ENCODE measurements at regions not wholly inside any gene's neighbourhood (a gene's known extent, or its start where the extent isn't known, plus 50 kb on each side); places are given as distances from the start of the nearest gene placed in this dataset.
"Not testable (repeated sequence)": the region's sequence is repeated elsewhere in the genome, so short reads cannot be mapped to it uniquely, and the experiment has no call there.

- no peak for DNase-seq (ENCODE audit: low spot score)
These were observed 1323.9 kb upstream of the SPRY2 start for GRCh38 chr13:81664872-81665271.

GRCh38 chr13:81659984-81660383 lies 1319.1 kb upstream of the SPRY2 start:
- DNase-seq (ENCODE audit: low spot score): no peak

- no peak for DNase-seq (ENCODE audit: low spot score)
These were observed 1317.9 kb upstream of the SPRY2 start for GRCh38 chr13:81658598-81659370.

GRCh38 chr13:81639984-81640582 lies 1299.2 kb upstream of the SPRY2 start:
- DNase-seq (ENCODE audit: low spot score): no peak

GRCh38 chr13:81637457-81637856 lies 1296.5 kb upstream of the SPRY2 start:
- no peak for DNase-seq (ENCODE audit: low spot score)

- DNase-seq (ENCODE audit: low spot score): no peak
These were observed 1295.2 kb upstream of the SPRY2 start for GRCh38 chr13:81636120-81636519.

- DNase-seq (ENCODE audit: low spot score): no peak
These were observed 1274.1 kb upstream of the SPRY2 start for GRCh38 chr13:81615031-81615430.

- no peak for DNase-seq (ENCODE audit: low spot score)
These were observed 1269.7 kb upstream of the SPRY2 start for GRCh38 chr13:81610644-81611043.

GRCh38 chr13:81609335-81609734 lies 1268.4 kb upstream of the SPRY2 start:
- DNase-seq (ENCODE audit: low spot score): no peak

GRCh38 chr13:81606074-81606473 lies 1265.1 kb upstream of the SPRY2 start:
- no peak for DNase-seq (ENCODE audit: low spot score)

GRCh38 chr13:81602241-81602640 lies 1261.3 kb upstream of the SPRY2 start:
- DNase-seq (ENCODE audit: low spot score): no peak

GRCh38 chr13:81597101-81597500 lies 1256.2 kb upstream of the SPRY2 start:
- no peak for DNase-seq (ENCODE audit: low spot score)

- no peak for DNase-seq (ENCODE audit: low spot score)
These were observed 1255.4 kb upstream of the SPRY2 start for GRCh38 chr13:81596224-81596753.

- DNase-seq (ENCODE audit: low spot score): no peak
These were observed 1250.7 kb upstream of the SPRY2 start for GRCh38 chr13:81591528-81592220.

GRCh38 chr13:81582381-81582780 lies 1241.5 kb upstream of the SPRY2 start:
- DNase-seq (ENCODE audit: low spot score): no peak

GRCh38 chr13:81577601-81578195 lies 1236.8 kb upstream of the SPRY2 start:
- DNase-seq (ENCODE audit: low spot score): no peak

- DNase-seq (ENCODE audit: low spot score): no peak
These were observed 1227.9 kb upstream of the SPRY2 start for GRCh38 chr13:81568824-81569223.

GRCh38 chr13:81565849-81566248 lies 1224.9 kb upstream of the SPRY2 start:
- no peak for DNase-seq (ENCODE audit: low spot score)

- DNase-seq (ENCODE audit: low spot score): no peak
These were observed 1222.2 kb upstream of the SPRY2 start for GRCh38 chr13:81563091-81563490.

- no peak for DNase-seq (ENCODE audit: low spot score)
These were observed 1221.7 kb upstream of the SPRY2 start for GRCh38 chr13:81562598-81562997.

- no peak for DNase-seq (ENCODE audit: low spot score)
These were observed 1210.1 kb upstream of the SPRY2 start for GRCh38 chr13:81551036-81551435.

- not testable (repeated sequence) for DNase-seq (ENCODE audit: low spot score)
These were observed 1205.4 kb upstream of the SPRY2 start for GRCh38 chr13:81546294-81546693.

- no peak for DNase-seq (ENCODE audit: low spot score)
These were observed 1199.9 kb upstream of the SPRY2 start for GRCh38 chr13:81540777-81541176.
